GM12878 (cell line): ENCODE measurements at regions not wholly inside any gene's neighbourhood (a gene's known extent, or its start where the extent isn't known, plus 50 kb on each side); places are given as distances from the start of the nearest gene placed in this dataset.

ENCODE experiments used
- ATF2 ChIP-seq: IDR thresholded peaks from 2 replicates; pipeline ENCODE4 v1.6.1; 2012; ENCODE audit warnings: low read length, inconsistent platforms
- CTCF ChIP-seq, 3 experiments: IDR thresholded peaks in 2 of 3; conservative IDR thresholded peaks in 1 of 3; 2 replicates each; pipeline ENCODE4 v1.5.1; 2011; ENCODE audit warnings: low read depth in 3 of 3, low read length in 3 of 3, mild to moderate bottlenecking in 3 of 3, control low read depth in 2 of 3, moderate library complexity in 2 of 3, inconsistent platforms in 1 of 3, mixed read lengths in 1 of 3; ENCODE audit not compliant: control insufficient read depth in 2 of 3, insufficient read depth in 1 of 3; ENCODE audit errors: extremely low read depth in 1 of 3
- MYC ChIP-seq: IDR thresholded peaks from 2 replicates; pipeline ENCODE4 v1.6.1; 2011; ENCODE audit warnings: mild to moderate bottlenecking, low read length, moderate library complexity, inconsistent platforms; ENCODE audit not compliant: insufficient read depth, insufficient replicate concordance, insufficient read length, severe bottlenecking
- RAD21 ChIP-seq: IDR thresholded peaks from 2 replicates; pipeline ENCODE4 v1.6.1; 2011; ENCODE audit warnings: mild to moderate bottlenecking, low read depth, low read length, moderate library complexity; ENCODE audit not compliant: insufficient read depth

DNA sequence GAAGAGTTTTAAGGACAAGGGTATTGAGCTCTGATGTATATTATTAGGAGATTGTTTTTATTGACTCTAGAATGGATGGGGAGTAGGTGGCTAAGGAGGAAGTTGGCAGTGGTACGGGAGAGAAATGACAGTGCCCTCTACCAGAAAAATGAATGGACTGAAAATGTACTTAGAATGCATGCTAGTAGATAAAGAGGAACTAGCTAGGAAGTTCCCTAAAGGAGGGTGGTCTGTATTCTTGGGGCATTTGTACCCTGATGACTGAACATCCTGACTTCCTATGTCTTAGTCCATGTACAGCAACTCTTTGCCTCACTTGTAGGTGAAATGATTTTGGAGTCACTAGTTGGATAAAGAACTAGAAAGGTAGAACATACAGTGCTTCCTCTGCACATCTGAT, 581.5 kb upstream of the RBFOX1 start:
- no peak for TF ChIP-seq CTCF (IDR thresholded peaks at IDR 0.05 in 2 of 3, conservative IDR thresholded peaks at IDR 0.05 in 1 of 3; ENCODE audit: control insufficient read depth in 2 of 3, extremely low read depth in 1 of 3, insufficient read depth in 1 of 3, low read depth in 3 of 3, low read length in 3 of 3)
- TF ChIP-seq ATF2, result no peak
- TF ChIP-seq RAD21, result no peak
- no peak for TF ChIP-seq MYC
